A549 (cell line): ENCODE measurements at regions not wholly inside any gene's neighbourhood (a gene's known extent, or its start where the extent isn't known, plus 50 kb on each side); places are given as distances from the start of the nearest gene placed in this dataset.

Source experiments
- NFE2L2 ChIP-seq: fragments of 150-350 bp; conservative IDR thresholded peaks from 2 replicates; pipeline ENCODE4 v1.6.1; 2014; ENCODE audit warnings: low read length
- TF ChIP-seq, protein P1 (sequence below): fragments of >200 bp; sonication (Bioruptor Twin); formaldehyde crosslinking; IDR thresholded peaks from 3 replicates; pipeline ENCODE4 v1.5.1; 2016
- TF ChIP-seq, protein P2 (sequence below): fragments of 200-600 bp; sonication (generic); IDR thresholded peaks from 2 replicates; pipeline ENCODE4 v1.6.1; 2016; ENCODE audit warnings: antibody characterized with exemption, mild to moderate bottlenecking, moderate library complexity
- TF ChIP-seq, protein P3 (sequence below): fragments of 250-450 bp; sonication (Bioruptor Pico); IDR thresholded peaks from 2 replicates; pipeline ENCODE4 v1.5.0; 2021; ENCODE audit warnings: mild to moderate bottlenecking, moderate library complexity, borderline replicate concordance

DNA sequence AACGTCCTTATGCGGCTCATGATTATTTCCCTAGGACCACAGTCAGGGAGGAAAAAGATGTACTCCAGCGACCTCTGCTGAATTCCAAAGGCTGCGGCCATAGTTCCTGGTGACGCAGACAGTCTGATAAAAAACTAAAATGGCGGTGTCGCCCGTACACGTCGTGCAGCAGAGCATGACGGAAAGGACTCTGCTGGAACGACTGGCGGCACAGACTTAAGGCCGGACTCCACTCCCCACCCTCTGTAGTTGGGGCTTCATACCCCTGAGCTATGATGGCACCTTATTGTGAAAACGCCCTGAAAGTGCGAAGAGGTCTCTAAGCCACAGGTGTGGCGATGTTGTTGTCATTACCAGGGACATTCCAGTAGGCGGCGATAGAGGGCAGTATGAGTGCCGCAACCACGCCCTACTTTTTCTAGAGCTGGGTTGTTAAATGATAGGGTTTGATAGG lies 90.0 kb upstream of the EDA2R start:
- TF ChIP-seq, protein P1, sequence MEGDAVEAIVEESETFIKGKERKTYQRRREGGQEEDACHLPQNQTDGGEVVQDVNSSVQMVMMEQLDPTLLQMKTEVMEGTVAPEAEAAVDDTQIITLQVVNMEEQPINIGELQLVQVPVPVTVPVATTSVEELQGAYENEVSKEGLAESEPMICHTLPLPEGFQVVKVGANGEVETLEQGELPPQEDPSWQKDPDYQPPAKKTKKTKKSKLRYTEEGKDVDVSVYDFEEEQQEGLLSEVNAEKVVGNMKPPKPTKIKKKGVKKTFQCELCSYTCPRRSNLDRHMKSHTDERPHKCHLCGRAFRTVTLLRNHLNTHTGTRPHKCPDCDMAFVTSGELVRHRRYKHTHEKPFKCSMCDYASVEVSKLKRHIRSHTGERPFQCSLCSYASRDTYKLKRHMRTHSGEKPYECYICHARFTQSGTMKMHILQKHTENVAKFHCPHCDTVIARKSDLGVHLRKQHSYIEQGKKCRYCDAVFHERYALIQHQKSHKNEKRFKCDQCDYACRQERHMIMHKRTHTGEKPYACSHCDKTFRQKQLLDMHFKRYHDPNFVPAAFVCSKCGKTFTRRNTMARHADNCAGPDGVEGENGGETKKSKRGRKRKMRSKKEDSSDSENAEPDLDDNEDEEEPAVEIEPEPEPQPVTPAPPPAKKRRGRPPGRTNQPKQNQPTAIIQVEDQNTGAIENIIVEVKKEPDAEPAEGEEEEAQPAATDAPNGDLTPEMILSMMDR, result peak; percentile 74
- TF ChIP-seq, protein P2, sequence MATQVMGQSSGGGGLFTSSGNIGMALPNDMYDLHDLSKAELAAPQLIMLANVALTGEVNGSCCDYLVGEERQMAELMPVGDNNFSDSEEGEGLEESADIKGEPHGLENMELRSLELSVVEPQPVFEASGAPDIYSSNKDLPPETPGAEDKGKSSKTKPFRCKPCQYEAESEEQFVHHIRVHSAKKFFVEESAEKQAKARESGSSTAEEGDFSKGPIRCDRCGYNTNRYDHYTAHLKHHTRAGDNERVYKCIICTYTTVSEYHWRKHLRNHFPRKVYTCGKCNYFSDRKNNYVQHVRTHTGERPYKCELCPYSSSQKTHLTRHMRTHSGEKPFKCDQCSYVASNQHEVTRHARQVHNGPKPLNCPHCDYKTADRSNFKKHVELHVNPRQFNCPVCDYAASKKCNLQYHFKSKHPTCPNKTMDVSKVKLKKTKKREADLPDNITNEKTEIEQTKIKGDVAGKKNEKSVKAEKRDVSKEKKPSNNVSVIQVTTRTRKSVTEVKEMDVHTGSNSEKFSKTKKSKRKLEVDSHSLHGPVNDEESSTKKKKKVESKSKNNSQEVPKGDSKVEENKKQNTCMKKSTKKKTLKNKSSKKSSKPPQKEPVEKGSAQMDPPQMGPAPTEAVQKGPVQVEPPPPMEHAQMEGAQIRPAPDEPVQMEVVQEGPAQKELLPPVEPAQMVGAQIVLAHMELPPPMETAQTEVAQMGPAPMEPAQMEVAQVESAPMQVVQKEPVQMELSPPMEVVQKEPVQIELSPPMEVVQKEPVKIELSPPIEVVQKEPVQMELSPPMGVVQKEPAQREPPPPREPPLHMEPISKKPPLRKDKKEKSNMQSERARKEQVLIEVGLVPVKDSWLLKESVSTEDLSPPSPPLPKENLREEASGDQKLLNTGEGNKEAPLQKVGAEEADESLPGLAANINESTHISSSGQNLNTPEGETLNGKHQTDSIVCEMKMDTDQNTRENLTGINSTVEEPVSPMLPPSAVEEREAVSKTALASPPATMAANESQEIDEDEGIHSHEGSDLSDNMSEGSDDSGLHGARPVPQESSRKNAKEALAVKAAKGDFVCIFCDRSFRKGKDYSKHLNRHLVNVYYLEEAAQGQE, result no peak
- TF ChIP-seq, protein P3, sequence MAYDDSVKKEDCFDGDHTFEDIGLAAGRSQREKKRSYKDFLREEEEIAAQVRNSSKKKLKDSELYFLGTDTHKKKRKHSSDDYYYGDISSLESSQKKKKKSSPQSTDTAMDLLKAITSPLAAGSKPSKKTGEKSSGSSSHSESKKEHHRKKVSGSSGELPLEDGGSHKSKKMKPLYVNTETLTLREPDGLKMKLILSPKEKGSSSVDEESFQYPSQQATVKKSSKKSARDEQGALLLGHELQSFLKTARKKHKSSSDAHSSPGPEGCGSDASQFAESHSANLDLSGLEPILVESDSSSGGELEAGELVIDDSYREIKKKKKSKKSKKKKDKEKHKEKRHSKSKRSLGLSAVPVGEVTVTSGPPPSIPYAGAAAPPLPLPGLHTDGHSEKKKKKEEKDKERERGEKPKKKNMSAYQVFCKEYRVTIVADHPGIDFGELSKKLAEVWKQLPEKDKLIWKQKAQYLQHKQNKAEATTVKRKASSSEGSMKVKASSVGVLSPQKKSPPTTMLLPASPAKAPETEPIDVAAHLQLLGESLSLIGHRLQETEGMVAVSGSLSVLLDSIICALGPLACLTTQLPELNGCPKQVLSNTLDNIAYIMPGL, result no peak
- no peak for TF ChIP-seq NFE2L2
